ENCODE measurements at regions not wholly inside any gene's neighbourhood (a gene's known extent, or its start where the extent isn't known, plus 50 kb on each side); places are given as distances from the start of the nearest gene placed in this dataset.

GRCh38 chr1:60290393-60290792 lies 216.8 kb upstream of the C1orf87 start:
- H3K4me3 ChIP-seq (ENCODE audit: low read depth, low read length): no peak overlapping the region
- H3K36me3 ChIP-seq (ENCODE audit: control insufficient read depth, insufficient read depth, low read length): no peaks in the 10 kb centered on the region
- DNase-seq (ENCODE audit: low read depth) (no peak), FAIRE-seq (no peak)
- no peaks in the 10 kb centered on the region for H3K27me3 ChIP-seq (ENCODE audit: control insufficient read depth, insufficient read depth, low read length)
- TF ChIP-seq CTCF (IDR thresholded peaks at IDR 0.05; ENCODE audit: insufficient read depth, low read length, severe bottlenecking): no peak

GRCh38 chr1:60287536-60287935 lies 214.0 kb upstream of the C1orf87 start:
- H3K27me3 ChIP-seq (ENCODE audit: control insufficient read depth, insufficient read depth, low read length): no peaks in the 10 kb centered on the region
- no peak for FAIRE-seq
- no peak for TF ChIP-seq CTCF (IDR thresholded peaks at IDR 0.05; ENCODE audit: insufficient read depth, low read length, severe bottlenecking)
- no peaks in the 10 kb centered on the region for H3K36me3 ChIP-seq (ENCODE audit: control insufficient read depth, insufficient read depth, low read length)
- H3K4me3 ChIP-seq (ENCODE audit: low read depth, low read length): no peak overlapping the region
- DNase-seq (ENCODE audit: low read depth): no peak

- FAIRE-seq (peak; percentile 43), DNase-seq (ENCODE audit: low read depth) (peak; percentile 13)
- no peak for TF ChIP-seq CTCF (IDR thresholded peaks at IDR 0.05; ENCODE audit: insufficient read depth, low read length, severe bottlenecking)
- H3K36me3 ChIP-seq (ENCODE audit: control insufficient read depth, insufficient read depth, low read length): no peaks in the 10 kb centered on the region
- H3K27me3 ChIP-seq (ENCODE audit: control insufficient read depth, insufficient read depth, low read length): no peaks in the 10 kb centered on the region
- H3K4me3 ChIP-seq (ENCODE audit: low read depth, low read length): no peak overlapping the region
Observed at GRCh38 chr1:60283690-60284089, 210.1 kb upstream of the C1orf87 start.

GRCh38 chr1:60281360-60281932 lies 207.9 kb upstream of the C1orf87 start:
- Histone ChIP-seq H3K36me3 (ENCODE audit: control insufficient read depth, insufficient read depth, low read length) (no peaks in the 10 kb centered on the region), H3K4me3 (ENCODE audit: low read depth, low read length) (no peak overlapping the region), H3K27me3 (ENCODE audit: control insufficient read depth, insufficient read depth, low read length) (no peaks in the 10 kb centered on the region)
- peak; percentile 87 for DNase-seq (ENCODE audit: low read depth)
- TF ChIP-seq CTCF (IDR thresholded peaks at IDR 0.05; ENCODE audit: insufficient read depth, low read length, severe bottlenecking): peak; percentile 93
- peak; percentile 94 for FAIRE-seq

GRCh38 chr1:60280819-60281218 lies 207.2 kb upstream of the C1orf87 start:
- no peak for TF ChIP-seq CTCF (IDR thresholded peaks at IDR 0.05; ENCODE audit: insufficient read depth, low read length, severe bottlenecking)
- no peak for FAIRE-seq
- Histone ChIP-seq H3K27me3 (ENCODE audit: control insufficient read depth, insufficient read depth, low read length) (no peaks in the 10 kb centered on the region), H3K4me3 (ENCODE audit: low read depth, low read length) (no peak overlapping the region), H3K36me3 (ENCODE audit: control insufficient read depth, insufficient read depth, low read length) (no peaks in the 10 kb centered on the region)
- no peak for DNase-seq (ENCODE audit: low read depth)

- H3K27me3 ChIP-seq (ENCODE audit: control insufficient read depth, insufficient read depth, low read length): no peaks in the 10 kb centered on the region
- no peaks in the 10 kb centered on the region for H3K36me3 ChIP-seq (ENCODE audit: control insufficient read depth, insufficient read depth, low read length)
- no peak overlapping the region for H3K4me3 ChIP-seq (ENCODE audit: low read depth, low read length)
- no peak for DNase-seq (ENCODE audit: low read depth)
- TF ChIP-seq CTCF (IDR thresholded peaks at IDR 0.05; ENCODE audit: insufficient read depth, low read length, severe bottlenecking): no peak
- peak; percentile 28 for FAIRE-seq
Observed at GRCh38 chr1:60280256-60280655, 206.7 kb upstream of the C1orf87 start.

Measured in bronchial epithelial cell (primary cell).